GM19455 (cell line): ENCODE measurements at regions not wholly inside any gene's neighbourhood (a gene's known extent, or its start where the extent isn't known, plus 50 kb on each side); places are given as distances from the start of the nearest gene placed in this dataset.

ENCODE experiments used
- ATAC-seq: cut with Tn5 transposase; IDR thresholded peaks from one replicate; pipeline ENCODE4 v1.9.1; 2021; ENCODE audit not compliant: unreplicated experiment

- no peak for ATAC-seq
Measured at GRCh38 chr15:89421219-89421618, 75.2 kb downstream of the RHCG start.

GRCh38 chr15:89419370-89419984 lies 76.9 kb downstream of the RHCG start:
- no peak for ATAC-seq

GRCh38 chr15:89417206-89417725 lies 79.1 kb downstream of the RHCG start:
- ATAC-seq, result no peak

GRCh38 chr15:89416339-89417183 lies 79.8 kb downstream of the RHCG start:
- ATAC-seq, result peak; percentile 89

- ATAC-seq, result no peak
Measured at GRCh38 chr15:89414571-89414970, 79.9 kb upstream of the POLG start.

- no peak for ATAC-seq
Measured at GRCh38 chr15:89413877-89414276, 79.3 kb upstream of the POLG start.

- no peak for ATAC-seq
Measured at GRCh38 chr15:89412905-89413411, 78.3 kb upstream of the POLG start.

GRCh38 chr15:89410039-89410435 lies 75.4 kb upstream of the POLG start:
- no peak for ATAC-seq

GRCh38 chr15:89409184-89410038 lies 74.8 kb upstream of the POLG start:
- no peak for ATAC-seq

GRCh38 chr15:89408372-89409183 lies 74.0 kb upstream of the POLG start:
- no peak for ATAC-seq

GRCh38 chr15:89406940-89407607 lies 72.5 kb upstream of the POLG start:
- ATAC-seq, result no peak

- no peak for ATAC-seq
Measured at GRCh38 chr15:89406218-89406939, 71.8 kb upstream of the POLG start.

GRCh38 chr15:89405494-89405893 lies 70.9 kb upstream of the POLG start:
- ATAC-seq, result no peak

GRCh38 chr15:89404023-89404422 lies 69.4 kb upstream of the POLG start:
- ATAC-seq, result no peak

GRCh38 chr15:89402518-89402805 lies 67.8 kb upstream of the POLG start:
- ATAC-seq, result no peak

- ATAC-seq, result no peak
Measured at GRCh38 chr15:89401631-89402517, 67.2 kb upstream of the POLG start.

GRCh38 chr15:89400782-89401545 lies 66.3 kb upstream of the POLG start:
- ATAC-seq, result no peak
